Adrenal gland (tissue), 9 donors: ENCODE measurements at regions not wholly inside any gene's neighbourhood (a gene's known extent, or its start where the extent isn't known, plus 50 kb on each side); places are given as distances from the start of the nearest gene placed in this dataset.

Source experiments
- DNase-seq, 7 donors: peaks; one replicate each; pipeline ENCODE4 v3.0.0-alpha.2; 2019 to 2020
- H3K27ac ChIP-seq, 5 donors: fragments of 200-600 bp; sonication (generic) in 4 of 5; 1 replicate in 3 of 5; 2 replicates in 2 of 5; pipeline versions ENCODE4 v1.5.1 to v1.8.0; 2016 to 2020; ENCODE audit warnings: mild to moderate bottlenecking in 1 of 5
- H3K27me3 ChIP-seq: fragments of 200-600 bp; 2 replicates; pipeline ENCODE4 v1.8.0; 2021
- H3K36me3 ChIP-seq, 2 donors: fragments of 200-600 bp; replicated peaks in 1 of 2; 1 replicate in 1 of 2; 2 replicates in 1 of 2; pipeline versions ENCODE4 v1.5.1 to v1.8.0; 2018 to 2022
- H3K4me1 ChIP-seq, 2 donors: fragments of 200-600 bp; replicated peaks in 1 of 2; 1 replicate in 1 of 2; 2 replicates in 1 of 2; pipeline versions ENCODE4 v1.5.1 to v1.8.0; 2018 to 2021
- H3K4me3 ChIP-seq, 4 donors: fragments of 200-600 bp; sonication (generic) in 3 of 4; one replicate each; pipeline ENCODE4 v1.5.1; 2016 to 2018
- H3K9me3 ChIP-seq, 3 donors: fragments of 200-600 bp; sonication (generic) in 1 of 3; replicated peaks in 1 of 3; 1 replicate in 2 of 3; 2 replicates in 1 of 3; pipeline versions ENCODE4 v1.5.1 to v1.8.0; 2016 to 2021
- CTCF ChIP-seq, 6 experiments: fragments of 450-650 bp in 4 of 6; fragments of 200-600 bp in 2 of 6; sonication (generic) in 1 of 6; IDR thresholded peaks; 1 replicate in 5 of 6; 2 replicates in 1 of 6; pipeline versions ENCODE4 v1.5.1 to v1.8.0; 2016 to 2021; ENCODE audit warnings: antibody characterized with exemption in 6 of 6, mild to moderate bottlenecking in 2 of 6, moderate library complexity in 1 of 6
- POLR2A ChIP-seq, 2 donors: fragments of 450-650 bp; IDR thresholded peaks; one replicate each; pipeline ENCODE4 v1.6.1; 2017; ENCODE audit warnings: antibody characterized with exemption in 2 of 2, mild to moderate bottlenecking in 2 of 2, moderate library complexity in 1 of 2
- WGBS, 4 donors: extraction: QIAGEN DNeasy Blood & Tissue Kit in 2 of 4; methylation state at CpG; one replicate each; pipeline versions ENCODE4 v1.1.5 to v1.1.7; 2013 to 2017; 5-methylcytosine and 5-hydroxymethylcytosine counted together
- intact Hi-C, 2 donors: fragments of 100-400 bp; cut with DNase I; formaldehyde crosslinking; loops; one replicate each; pipeline versions ENCODE4 v1.14.1 to v1.15.0; 2022 to 2023
- donor health status: healthy with polysubstance abuse.
- donor health status: Bipolar disorder and iron deficiency.
- donor health status: DM: yes; HTN: yes; CAD: no.
- donor health status: DM: no; HTN: no; CAD: no.
- donor health status: DM: no; HTN: no; CAD: no.

- H3K27ac ChIP-seq, result no peak overlapping the region
- no peaks in the 10 kb centered on the region for H3K27me3 ChIP-seq
- no peak overlapping the region for H3K4me3 ChIP-seq
- no peak for DNase-seq
- whole genome bisulfite sequencing, 4 donors, result 50 to 70% (median 64%) methylated on average over 1 of the region's 1 CpG
- H3K9me3 ChIP-seq, result no peaks in the 10 kb centered on the region
- TF ChIP-seq CTCF (IDR thresholded peaks at IDR 0.05), result no peak
- TF ChIP-seq POLR2A (IDR thresholded peaks at IDR 0.05), result no peak
- H3K36me3 ChIP-seq, result no peaks in the 10 kb centered on the region
- no peaks in the 10 kb centered on the region for H3K4me1 ChIP-seq
- intact Hi-C loops, result no loop called here
Measured at GRCh38 chr5:92472981-92473566, 1090.0 kb upstream of the ARRDC3 start.

- 66 to 78% (median 74%) methylated on average over 2 of the region's 2 CpGs for WGBS, 4 donors
- no peak overlapping the region for H3K4me3 ChIP-seq
- no peaks in the 10 kb centered on the region for H3K36me3 ChIP-seq
- no peak overlapping the region for H3K27ac ChIP-seq
- intact Hi-C loops, result no loop called here
- no peak for DNase-seq
- H3K27me3 ChIP-seq, result no peaks in the 10 kb centered on the region
- TF ChIP-seq CTCF (IDR thresholded peaks at IDR 0.05) (no peak), POLR2A (IDR thresholded peaks at IDR 0.05) (no peak)
- H3K4me1 ChIP-seq, result no peaks in the 10 kb centered on the region
- H3K9me3 ChIP-seq, result no peaks in the 10 kb centered on the region
Measured at GRCh38 chr5:92471861-92472260, 1088.7 kb upstream of the ARRDC3 start.

GRCh38 chr5:92470770-92471169 lies 1087.7 kb upstream of the ARRDC3 start:
- intact Hi-C loops, result no loop called here
- TF ChIP-seq POLR2A (IDR thresholded peaks at IDR 0.05), result no peak
- no peak for TF ChIP-seq CTCF (IDR thresholded peaks at IDR 0.05)
- no peak for DNase-seq
- Histone ChIP-seq H3K27ac (no peak overlapping the region), H3K27me3 (no peaks in the 10 kb centered on the region), H3K4me1 (no peaks in the 10 kb centered on the region), H3K36me3 (no peaks in the 10 kb centered on the region), H3K4me3 (no peak overlapping the region), H3K9me3 (no peaks in the 10 kb centered on the region)

- Histone ChIP-seq H3K27ac (no peak overlapping the region), H3K27me3 (no peaks in the 10 kb centered on the region), H3K4me1 (no peaks in the 10 kb centered on the region), H3K4me3 (no peak overlapping the region), H3K36me3 (no peaks in the 10 kb centered on the region), H3K9me3 (no peaks in the 10 kb centered on the region)
- TF ChIP-seq CTCF (IDR thresholded peaks at IDR 0.05) (no peak), POLR2A (IDR thresholded peaks at IDR 0.05) (no peak)
- WGBS, 4 donors, result 23 to 58% (median 40%) methylated on average over 4 of the region's 4 CpGs
- DNase-seq, result no peak
- intact Hi-C loops, result no loop called here
Measured at GRCh38 chr5:92468295-92468694, 1085.2 kb upstream of the ARRDC3 start.
